Endothelial cell of umbilical vein (primary cell): ENCODE measurements at regions not wholly inside any gene's neighbourhood (a gene's known extent, or its start where the extent isn't known, plus 50 kb on each side); places are given as distances from the start of the nearest gene placed in this dataset.

ENCODE experiments used
- BruUV-seq: library from RNA; stranded (reverse); fragments of 400-500 nt; replicated peaks from 2 replicates; lab custom pipeline; 2021; lab: Mats Ljungman, UMichigan
- CTCF ChIA-PET: fragments of 300-600, 350-600 bp; sonication (Branson Sonifier 250); formaldehyde crosslinking; loops from one replicate; lab custom pipeline; 2021; ENCODE audit warnings: antibody characterized with exemption, inconsistent platforms; lab: Charles Lee
- POLR2A ChIA-PET: fragments of 300-600, 350-600 bp; sonication (Branson Sonifier 250); formaldehyde crosslinking; loops from one replicate; lab custom pipeline; 2021; ENCODE audit warnings: antibody characterized with exemption, inconsistent platforms; lab: Charles Lee
- DNase-seq: peaks from one replicate; pipeline ENCODE4 v3.0.0-alpha.2; 2011; ENCODE audit warnings: low read depth, low spot score
- FAIRE-seq: peaks from 2 replicates; lab custom pipeline; 2011; peaks lifted over from hg19 to GRCh38; lab: Jason Lieb, UNC
- H2AFZ ChIP-seq: 2 replicates; pipeline ENCODE4 v1.6.0; 2012; ENCODE audit warnings: low read depth, low read length, control low read depth, inconsistent platforms
- H3K27ac ChIP-seq: 2 replicates; pipeline ENCODE4 v1.5.1; 2011; ENCODE audit warnings: low read depth, mild to moderate bottlenecking, control low read depth, low read length, moderate library complexity; ENCODE audit not compliant: insufficient read depth
- H3K27me3 ChIP-seq, 2 experiments: 2 replicates each; pipeline versions ENCODE4 v1.6.0 to v1.6.1; 2011; ENCODE audit warnings: low read length in 2 of 2, mixed read lengths in 1 of 2; ENCODE audit not compliant: control insufficient read depth in 2 of 2, insufficient read depth in 2 of 2
- H3K36me3 ChIP-seq, 2 experiments: 2 replicates in 1 of 2; 3 replicates in 1 of 2; pipeline ENCODE4 v1.5.1; 2011; ENCODE audit warnings: low read length in 2 of 2, mild to moderate bottlenecking in 1 of 2, moderate library complexity in 1 of 2; ENCODE audit not compliant: control insufficient read depth in 2 of 2, insufficient read depth in 2 of 2; ENCODE audit errors: extremely low read depth in 1 of 2
- H3K4me1 ChIP-seq: 3 replicates; pipeline ENCODE4 v1.5.1; 2011; ENCODE audit warnings: mild to moderate bottlenecking, low read length; ENCODE audit not compliant: control insufficient read depth, insufficient read depth; ENCODE audit errors: extremely low read depth
- H3K4me2 ChIP-seq: 2 replicates; pipeline ENCODE4 v1.6.1; 2011; ENCODE audit warnings: low read length, control low read depth, mixed read lengths; ENCODE audit not compliant: insufficient read depth
- H3K4me3 ChIP-seq, 3 experiments: fragments of 200-600 bp in 1 of 3; sonication (generic), shearing (Covaris generic) in 1 of 3; replicated peaks in 1 of 3; 2 replicates each; pipeline ENCODE4 v1.5.1; 2011 to 2016; ENCODE audit warnings: control low read depth in 3 of 3, low read length in 3 of 3, mild to moderate bottlenecking in 2 of 3, inconsistent platforms in 1 of 3, low read depth in 1 of 3, moderate library complexity in 1 of 3; ENCODE audit not compliant: insufficient read depth in 1 of 3
- H3K79me2 ChIP-seq: 2 replicates; pipeline ENCODE4 v1.6.0; 2012; ENCODE audit warnings: low read length, inconsistent platforms; ENCODE audit not compliant: control insufficient read depth, insufficient read depth
- H3K9ac ChIP-seq: replicated peaks from 2 replicates; pipeline ENCODE3; 2011; ENCODE audit warnings: low read length, control low read depth; ENCODE audit not compliant: insufficient read depth; ENCODE audit errors: extremely low read depth
- H3K9me1 ChIP-seq: replicated peaks from 3 replicates; pipeline ENCODE4 v1.6.0; 2011; ENCODE audit warnings: mild to moderate bottlenecking, low read length; ENCODE audit not compliant: control insufficient read depth, insufficient read depth; ENCODE audit errors: extremely low read depth
- H3K9me3 ChIP-seq: replicated peaks from 2 replicates; pipeline ENCODE4 v1.5.1; 2012; ENCODE audit warnings: low read length, inconsistent platforms; ENCODE audit not compliant: control insufficient read depth, insufficient read depth
- H4K20me1 ChIP-seq: replicated peaks from 2 replicates; pipeline ENCODE3; 2011; ENCODE audit warnings: mild to moderate bottlenecking, low read length; ENCODE audit not compliant: control insufficient read depth, insufficient read depth; ENCODE audit errors: extremely low read depth
- CTCF ChIP-seq, 2 donors: IDR thresholded peaks; 1 replicate in 1 of 2; 2 replicates in 1 of 2; pipeline ENCODE4 v1.5.1; 2011; ENCODE audit warnings: low read length in 2 of 2, mild to moderate bottlenecking in 2 of 2, moderate library complexity in 2 of 2, control low read depth in 1 of 2, inconsistent platforms in 1 of 2, low read depth in 1 of 2; ENCODE audit not compliant: insufficient read depth in 1 of 2; ENCODE audit errors: extremely low read depth in 1 of 2
- EZH2 ChIP-seq: IDR thresholded peaks from 2 replicates; pipeline ENCODE4 v1.6.1; 2012; ENCODE audit warnings: borderline replicate concordance, low read depth, mild to moderate bottlenecking, moderate library complexity, low read length, inconsistent platforms; ENCODE audit not compliant: severe bottlenecking
- FOS ChIP-seq: IDR thresholded peaks from 2 replicates; pipeline ENCODE4 v1.6.1; 2011; ENCODE audit warnings: mild to moderate bottlenecking, low read length, moderate library complexity, borderline replicate concordance; ENCODE audit not compliant: insufficient read depth
- GATA2 ChIP-seq: IDR thresholded peaks from 2 replicates; pipeline ENCODE4 v1.7.0; 2011; ENCODE audit warnings: low read depth, mild to moderate bottlenecking, moderate library complexity, mixed read lengths, low read length; ENCODE audit not compliant: insufficient read length, insufficient read depth
- JUN ChIP-seq: IDR thresholded peaks from 2 replicates; pipeline ENCODE4 v1.6.1; 2011; ENCODE audit warnings: borderline replicate concordance, low read depth; ENCODE audit not compliant: insufficient read length, insufficient read depth
- MYC ChIP-seq: IDR thresholded peaks from one replicate; pipeline ENCODE4 v1.6.1; 2011; ENCODE audit warnings: mild to moderate bottlenecking, low read depth, low read length
- POLR2AphosphoS5 ChIP-seq: IDR thresholded peaks from 2 replicates; pipeline ENCODE4 v1.6.1; 2012; ENCODE audit warnings: low read depth, mild to moderate bottlenecking, control low read depth, low read length, moderate library complexity; ENCODE audit not compliant: insufficient read depth
- dilution Hi-C: fragments of 300-500 bp; cut with MboI; formaldehyde crosslinking; loops from one replicate; pipeline ENCODE4 v1.15.0; 2019; ENCODE audit warnings: low sequenced_read_pairs; ENCODE audit not compliant: extremely low pct_ligation_motif_present
- intact Hi-C: fragments of 100-400 bp; cut with micrococcal nuclease; formaldehyde crosslinking; loops from one replicate; pipeline ENCODE4 v1.10.0; 2022
- TF ChIP-seq, protein P1 (sequence below): IDR thresholded peaks from 2 replicates; pipeline ENCODE4 v1.6.1; 2011; ENCODE audit not compliant: insufficient read depth, insufficient read length

GRCh38 chr2:144989579-144990270, 469.8 kb upstream of the ZEB2 start:
- FAIRE-seq: no peak

GRCh38 chr2:144988591-144988990, 468.7 kb upstream of the ZEB2 start:
- no peak overlapping the region for H3K4me3 ChIP-seq
- no peaks in the 10 kb centered on the region for H3K9me3 ChIP-seq
- H3K9ac ChIP-seq: no peak overlapping the region
- H3K27me3 ChIP-seq: no peaks in the 10 kb centered on the region
- dilution Hi-C loops (no loop called here), intact Hi-C loops (no loop called here)
- peaks cover 4% of the 10 kb centered on the region for H3K4me1 ChIP-seq
- CTCF ChIA-PET: no interaction called here
- FAIRE-seq: no peak
- no peaks in the 10 kb centered on the region for H3K36me3 ChIP-seq
- no peak overlapping the region for H3K27ac ChIP-seq
- no peak overlapping the region for H2AFZ ChIP-seq
- no peaks in the 10 kb centered on the region for H4K20me1 ChIP-seq
- POLR2A ChIA-PET: no interaction called here
- no TSS peak for BruUV-seq
- TF ChIP-seq CTCF (IDR thresholded peaks at IDR 0.05; ENCODE audit: extremely low read depth in 1 of 2, insufficient read depth in 1 of 2, low read depth in 1 of 2, low read length in 2 of 2) (no peak), MYC (no peak), FOS (no peak), POLR2AphosphoS5 (no peak), GATA2 (no peak), JUN (no peak)
- TF ChIP-seq, protein P1, sequence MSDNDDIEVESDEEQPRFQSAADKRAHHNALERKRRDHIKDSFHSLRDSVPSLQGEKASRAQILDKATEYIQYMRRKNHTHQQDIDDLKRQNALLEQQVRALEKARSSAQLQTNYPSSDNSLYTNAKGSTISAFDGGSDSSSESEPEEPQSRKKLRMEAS: no peak
- H3K79me2 ChIP-seq: no peaks in the 10 kb centered on the region
- H3K4me2 ChIP-seq: no peak overlapping the region
- H3K9me1 ChIP-seq: no peaks in the 10 kb centered on the region
- DNase-seq: peak; percentile 13

More at GRCh38 chr2:144989579-144990270, 469.8 kb upstream of the ZEB2 start:
- dilution Hi-C loops: no loop called here
- Histone ChIP-seq H4K20me1 (no peaks in the 10 kb centered on the region), H3K4me3 (no peak overlapping the region), H3K36me3 (no peaks in the 10 kb centered on the region), H3K27me3 (no peaks in the 10 kb centered on the region), H2AFZ (no peak overlapping the region), H3K79me2 (no peaks in the 10 kb centered on the region), H3K9ac (no peak overlapping the region), H3K9me3 (no peaks in the 10 kb centered on the region), H3K4me2 (no peak overlapping the region), H3K27ac (no peak overlapping the region), H3K4me1 (peaks cover 4% of the 10 kb centered on the region), H3K9me1 (no peaks in the 10 kb centered on the region)
- intact Hi-C loops: no loop called here
- ChIA-PET POLR2A (no interaction called here), CTCF (interaction anchor here (0.6 kb wide), 1 partner anchor 426 kb away, joined by 3 read pairs; no protein-coding TSS in a partner anchor)
- no TSS peak for BruUV-seq
- TF ChIP-seq GATA2: no peak
- no peak for TF ChIP-seq FOS
- no peak for TF ChIP-seq MYC
- TF ChIP-seq POLR2AphosphoS5: no peak
- TF ChIP-seq, protein P1: no peak
- no peak for TF ChIP-seq EZH2
- no peak for DNase-seq
